ENCODE measurements at regions not wholly inside any gene's neighbourhood (a gene's known extent, or its start where the extent isn't known, plus 50 kb on each side); places are given as distances from the start of the nearest gene placed in this dataset.

DNA sequence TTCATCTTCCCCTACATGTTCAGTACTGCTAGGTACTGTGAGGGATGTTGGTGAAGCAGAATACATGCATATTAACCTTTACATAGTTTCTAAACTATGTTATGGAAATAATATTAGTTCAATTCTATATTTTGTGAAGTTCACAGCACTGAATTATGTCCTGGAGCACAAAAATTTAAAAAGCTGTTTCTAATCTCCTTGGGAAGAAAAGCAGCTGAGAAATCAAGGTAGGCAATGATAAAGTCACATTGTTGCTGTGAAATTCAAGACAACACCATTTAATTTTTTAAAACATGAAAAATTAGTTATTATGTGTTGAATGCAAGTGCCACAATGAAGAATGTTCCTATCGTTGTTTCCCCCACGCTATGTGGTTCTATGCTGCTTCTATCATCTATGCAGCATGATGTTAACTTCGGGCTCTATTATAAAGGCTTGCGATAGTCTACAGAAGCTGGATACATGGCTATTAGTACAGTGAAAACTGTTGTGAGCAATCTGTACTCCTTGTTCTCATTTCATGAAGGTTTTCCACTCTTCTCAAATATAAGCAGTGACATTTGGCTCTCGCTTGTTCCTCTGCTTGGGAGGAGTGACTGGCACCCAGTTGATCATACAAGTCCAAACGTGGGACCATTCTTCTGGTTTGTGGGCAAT lies 164.3 kb downstream of the AASDHPPT start:
- TF ChIP-seq, protein P1, sequence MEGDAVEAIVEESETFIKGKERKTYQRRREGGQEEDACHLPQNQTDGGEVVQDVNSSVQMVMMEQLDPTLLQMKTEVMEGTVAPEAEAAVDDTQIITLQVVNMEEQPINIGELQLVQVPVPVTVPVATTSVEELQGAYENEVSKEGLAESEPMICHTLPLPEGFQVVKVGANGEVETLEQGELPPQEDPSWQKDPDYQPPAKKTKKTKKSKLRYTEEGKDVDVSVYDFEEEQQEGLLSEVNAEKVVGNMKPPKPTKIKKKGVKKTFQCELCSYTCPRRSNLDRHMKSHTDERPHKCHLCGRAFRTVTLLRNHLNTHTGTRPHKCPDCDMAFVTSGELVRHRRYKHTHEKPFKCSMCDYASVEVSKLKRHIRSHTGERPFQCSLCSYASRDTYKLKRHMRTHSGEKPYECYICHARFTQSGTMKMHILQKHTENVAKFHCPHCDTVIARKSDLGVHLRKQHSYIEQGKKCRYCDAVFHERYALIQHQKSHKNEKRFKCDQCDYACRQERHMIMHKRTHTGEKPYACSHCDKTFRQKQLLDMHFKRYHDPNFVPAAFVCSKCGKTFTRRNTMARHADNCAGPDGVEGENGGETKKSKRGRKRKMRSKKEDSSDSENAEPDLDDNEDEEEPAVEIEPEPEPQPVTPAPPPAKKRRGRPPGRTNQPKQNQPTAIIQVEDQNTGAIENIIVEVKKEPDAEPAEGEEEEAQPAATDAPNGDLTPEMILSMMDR (conservative IDR thresholded peaks at IDR 0.05; ENCODE audit: low read depth, low read length), result no peak
- no peak for TF ChIP-seq EZH2 (IDR thresholded peaks at IDR 0.05; ENCODE audit: borderline replicate concordance, low read depth, low read length, poor library complexity, severe bottlenecking)

Data from A673 (cell line).